HL-60 (cell line): ENCODE measurements at regions not wholly inside any gene's neighbourhood (a gene's known extent, or its start where the extent isn't known, plus 50 kb on each side); places are given as distances from the start of the nearest gene placed in this dataset.

Experiments used
- DNase-seq, 2 experiments: peaks; one replicate each; pipeline ENCODE4 v3.0.0-alpha.2; 2010 to 2020; ENCODE audit warnings: low read depth in 1 of 2, low spot score in 1 of 2
- H3K27ac ChIP-seq: fragments of 250-450 bp; sonication (Bioruptor Pico); replicated peaks from 2 replicates; pipeline ENCODE4 v1.5.1; 2020; ENCODE audit warnings: mild to moderate bottlenecking, moderate library complexity
- H3K27me3 ChIP-seq: fragments of 250-450 bp; sonication (Bioruptor Pico); 2 replicates; pipeline ENCODE4 v1.5.1; 2021; ENCODE audit warnings: mild to moderate bottlenecking, moderate library complexity; ENCODE audit not compliant: insufficient read depth, poor library complexity, severe bottlenecking
- H3K4me3 ChIP-seq: replicated peaks from 2 replicates; pipeline ENCODE4 v1.5.1; 2011; ENCODE audit warnings: mild to moderate bottlenecking, control low read depth, low read length; ENCODE audit not compliant: insufficient read depth
- GABPA ChIP-seq: IDR thresholded peaks from 2 replicates; pipeline ENCODE4 v1.6.1; 2012; ENCODE audit warnings: low read depth
- POLR2AphosphoS5 ChIP-seq: IDR thresholded peaks from 2 replicates; pipeline ENCODE4 v1.6.1; 2012; ENCODE audit warnings: low read depth
- SPI1 ChIP-seq: IDR thresholded peaks from 2 replicates; pipeline ENCODE4 v1.6.1; 2012; ENCODE audit warnings: low read depth, mild to moderate bottlenecking, borderline replicate concordance
- TF ChIP-seq, protein P1 (sequence below): IDR thresholded peaks from 2 replicates; pipeline ENCODE4 v1.6.1; 2012; ENCODE audit warnings: low read depth; ENCODE audit not compliant: insufficient replicate concordance
- TF ChIP-seq, protein P2 (sequence below): IDR thresholded peaks from one replicate; pipeline ENCODE4 v1.5.1; 2011; ENCODE audit warnings: low read length, control low read depth, inconsistent platforms; ENCODE audit not compliant: insufficient read depth

GRCh38 chr6:159461266-159461665, 231.8 kb downstream of the SOD2 start:
- no peak for DNase-seq

DNA sequence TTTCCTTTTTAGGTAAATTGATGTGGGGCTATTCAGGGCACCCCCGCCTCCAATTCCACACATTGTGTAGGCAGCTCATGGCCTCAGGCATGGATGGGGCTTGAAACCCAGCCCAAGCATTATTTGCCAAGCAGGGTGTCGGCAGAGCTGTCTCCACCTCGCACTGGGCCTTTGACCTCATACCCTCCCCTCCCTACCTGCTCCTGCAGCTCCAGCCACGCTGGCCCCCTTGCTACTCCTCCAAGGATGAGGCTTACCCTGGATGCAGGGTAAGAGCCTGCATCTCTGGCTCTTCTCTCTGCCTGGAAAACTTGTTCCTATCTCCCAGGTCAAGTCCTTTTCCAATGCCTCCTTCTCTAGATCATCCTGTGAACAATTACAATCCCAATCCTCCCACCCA, 232.6 kb downstream of the SOD2 start:
- no peak for DNase-seq
- no peak overlapping the region for H3K27ac ChIP-seq
- TF ChIP-seq, protein P1, sequence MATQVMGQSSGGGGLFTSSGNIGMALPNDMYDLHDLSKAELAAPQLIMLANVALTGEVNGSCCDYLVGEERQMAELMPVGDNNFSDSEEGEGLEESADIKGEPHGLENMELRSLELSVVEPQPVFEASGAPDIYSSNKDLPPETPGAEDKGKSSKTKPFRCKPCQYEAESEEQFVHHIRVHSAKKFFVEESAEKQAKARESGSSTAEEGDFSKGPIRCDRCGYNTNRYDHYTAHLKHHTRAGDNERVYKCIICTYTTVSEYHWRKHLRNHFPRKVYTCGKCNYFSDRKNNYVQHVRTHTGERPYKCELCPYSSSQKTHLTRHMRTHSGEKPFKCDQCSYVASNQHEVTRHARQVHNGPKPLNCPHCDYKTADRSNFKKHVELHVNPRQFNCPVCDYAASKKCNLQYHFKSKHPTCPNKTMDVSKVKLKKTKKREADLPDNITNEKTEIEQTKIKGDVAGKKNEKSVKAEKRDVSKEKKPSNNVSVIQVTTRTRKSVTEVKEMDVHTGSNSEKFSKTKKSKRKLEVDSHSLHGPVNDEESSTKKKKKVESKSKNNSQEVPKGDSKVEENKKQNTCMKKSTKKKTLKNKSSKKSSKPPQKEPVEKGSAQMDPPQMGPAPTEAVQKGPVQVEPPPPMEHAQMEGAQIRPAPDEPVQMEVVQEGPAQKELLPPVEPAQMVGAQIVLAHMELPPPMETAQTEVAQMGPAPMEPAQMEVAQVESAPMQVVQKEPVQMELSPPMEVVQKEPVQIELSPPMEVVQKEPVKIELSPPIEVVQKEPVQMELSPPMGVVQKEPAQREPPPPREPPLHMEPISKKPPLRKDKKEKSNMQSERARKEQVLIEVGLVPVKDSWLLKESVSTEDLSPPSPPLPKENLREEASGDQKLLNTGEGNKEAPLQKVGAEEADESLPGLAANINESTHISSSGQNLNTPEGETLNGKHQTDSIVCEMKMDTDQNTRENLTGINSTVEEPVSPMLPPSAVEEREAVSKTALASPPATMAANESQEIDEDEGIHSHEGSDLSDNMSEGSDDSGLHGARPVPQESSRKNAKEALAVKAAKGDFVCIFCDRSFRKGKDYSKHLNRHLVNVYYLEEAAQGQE = no peak
- no peak for TF ChIP-seq SPI1
- TF ChIP-seq GABPA = no peak
- TF ChIP-seq, protein P2, sequence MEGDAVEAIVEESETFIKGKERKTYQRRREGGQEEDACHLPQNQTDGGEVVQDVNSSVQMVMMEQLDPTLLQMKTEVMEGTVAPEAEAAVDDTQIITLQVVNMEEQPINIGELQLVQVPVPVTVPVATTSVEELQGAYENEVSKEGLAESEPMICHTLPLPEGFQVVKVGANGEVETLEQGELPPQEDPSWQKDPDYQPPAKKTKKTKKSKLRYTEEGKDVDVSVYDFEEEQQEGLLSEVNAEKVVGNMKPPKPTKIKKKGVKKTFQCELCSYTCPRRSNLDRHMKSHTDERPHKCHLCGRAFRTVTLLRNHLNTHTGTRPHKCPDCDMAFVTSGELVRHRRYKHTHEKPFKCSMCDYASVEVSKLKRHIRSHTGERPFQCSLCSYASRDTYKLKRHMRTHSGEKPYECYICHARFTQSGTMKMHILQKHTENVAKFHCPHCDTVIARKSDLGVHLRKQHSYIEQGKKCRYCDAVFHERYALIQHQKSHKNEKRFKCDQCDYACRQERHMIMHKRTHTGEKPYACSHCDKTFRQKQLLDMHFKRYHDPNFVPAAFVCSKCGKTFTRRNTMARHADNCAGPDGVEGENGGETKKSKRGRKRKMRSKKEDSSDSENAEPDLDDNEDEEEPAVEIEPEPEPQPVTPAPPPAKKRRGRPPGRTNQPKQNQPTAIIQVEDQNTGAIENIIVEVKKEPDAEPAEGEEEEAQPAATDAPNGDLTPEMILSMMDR = no peak
- no peak for TF ChIP-seq POLR2AphosphoS5
- H3K4me3 ChIP-seq = no peak overlapping the region
- peaks cover 2% of the 10 kb centered on the region for H3K27me3 ChIP-seq

More at GRCh38 chr6:159461266-159461665, 231.8 kb downstream of the SOD2 start:
- H3K27ac ChIP-seq = no peak overlapping the region
- H3K4me3 ChIP-seq = no peak overlapping the region
- no peak for TF ChIP-seq GABPA
- H3K27me3 ChIP-seq = peaks cover 2% of the 10 kb centered on the region

DNA sequence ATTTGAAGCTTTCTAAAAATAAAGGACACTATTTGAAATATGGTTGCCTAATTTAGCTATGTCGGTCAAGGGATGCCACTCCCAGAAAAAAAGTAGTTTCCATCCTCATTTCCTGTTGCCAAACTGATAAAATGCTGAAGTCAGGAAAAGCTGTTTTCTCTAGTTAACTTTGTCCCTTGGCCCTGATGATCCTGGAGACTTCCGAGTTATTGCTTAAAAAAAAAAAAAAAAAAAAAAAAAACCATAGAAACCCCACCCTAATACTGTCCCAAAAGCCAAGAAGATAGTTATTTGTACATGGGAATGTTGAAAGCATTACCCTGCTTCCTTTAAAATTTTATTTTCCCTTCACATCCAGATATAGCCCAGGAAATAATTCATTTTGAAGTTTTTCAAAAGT, 236.7 kb downstream of the SOD2 start:
- H3K27ac ChIP-seq = no peak overlapping the region
- H3K4me3 ChIP-seq = no peak overlapping the region

DNA sequence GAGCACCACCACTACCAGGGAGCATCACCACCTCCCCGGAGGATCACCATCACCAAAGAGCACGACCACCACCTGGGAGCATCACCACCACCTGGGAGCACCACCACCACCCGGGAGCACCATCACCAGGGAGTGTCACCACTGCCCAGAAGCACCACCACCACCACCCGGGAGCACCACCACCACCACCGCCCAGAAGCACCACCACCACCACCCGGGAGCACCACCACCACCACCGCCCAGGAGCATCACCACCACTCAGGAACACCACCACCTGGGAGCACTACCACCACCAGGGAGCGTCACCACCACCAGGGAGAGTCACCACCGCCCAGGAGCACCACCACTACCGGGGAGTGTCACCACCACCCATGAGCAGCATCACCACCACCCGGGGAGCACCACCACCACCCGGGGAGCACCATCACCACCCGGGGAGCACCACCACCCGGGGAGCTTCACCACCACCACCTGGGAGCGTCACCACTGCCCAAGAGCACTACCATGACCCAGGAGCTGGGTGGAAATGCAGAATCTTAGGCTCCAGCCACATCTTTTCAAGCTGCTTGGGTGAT, 237.3 kb downstream of the SOD2 start:
- H3K4me3 ChIP-seq = no peak overlapping the region
- no peak for TF ChIP-seq SPI1
- TF ChIP-seq POLR2AphosphoS5 = no peak
- TF ChIP-seq GABPA = no peak
- TF ChIP-seq, protein P1 = no peak
- TF ChIP-seq, protein P2 = no peak
- H3K27ac ChIP-seq = no peak overlapping the region
- no peaks in the 10 kb centered on the region for H3K27me3 ChIP-seq
- no peak for DNase-seq

More for the DNA sequence above, 236.7 kb downstream of the SOD2 start:
- no peak for DNase-seq
- TF ChIP-seq, protein P1 = no peak
- TF ChIP-seq POLR2AphosphoS5 (no peak), SPI1 (no peak), GABPA (no peak)
- TF ChIP-seq, protein P2 = no peak
- no peaks in the 10 kb centered on the region for H3K27me3 ChIP-seq
